DOHH2 (cell line): ENCODE measurements at regions not wholly inside any gene's neighbourhood (a gene's known extent, or its start where the extent isn't known, plus 50 kb on each side); places are given as distances from the start of the nearest gene placed in this dataset.

Experiments
- H3F3A ChIP-seq: fragments of 200-600 bp; sonication (generic), shearing (Covaris generic); 2 replicates; pipeline ENCODE4 v1.6.0; 2016; ENCODE audit warnings: antibody characterized with exemption, mild to moderate bottlenecking; ENCODE audit not compliant: control insufficient read depth, insufficient read depth
- H3K27ac ChIP-seq: fragments of 200-600 bp; sonication (generic); 2 replicates; pipeline ENCODE4 v1.5.1; 2014; ENCODE audit warnings: low read depth, mild to moderate bottlenecking, low read length, moderate library complexity
- H3K27me3 ChIP-seq: fragments of 200-600 bp; sonication (generic); 2 replicates; pipeline ENCODE4 v1.6.1; 2014; ENCODE audit warnings: mild to moderate bottlenecking, low read length, mixed read lengths; ENCODE audit not compliant: control insufficient read depth
- H3K36me3 ChIP-seq: fragments of 200-600 bp; sonication (generic); 2 replicates; pipeline ENCODE4 v1.6.1; 2014; ENCODE audit warnings: mild to moderate bottlenecking, low read length, moderate library complexity, mixed read lengths; ENCODE audit not compliant: control insufficient read depth
- H3K4me1 ChIP-seq: fragments of 200-600 bp; sonication (generic); 2 replicates; pipeline ENCODE4 v1.6.1; 2014; ENCODE audit warnings: mild to moderate bottlenecking, low read length, mixed read lengths; ENCODE audit not compliant: control insufficient read depth
- H3K4me2 ChIP-seq: fragments of 200-600 bp; sonication (generic); 2 replicates; pipeline ENCODE4 v1.6.0; 2014; ENCODE audit warnings: mild to moderate bottlenecking, low read length, moderate library complexity
- H3K4me3 ChIP-seq: fragments of 200-600 bp; sonication (generic); 2 replicates; pipeline ENCODE4 v1.5.1; 2014; ENCODE audit warnings: mild to moderate bottlenecking, low read length, mixed read lengths
- H3K79me2 ChIP-seq: fragments of 200-600 bp; sonication (generic); 2 replicates; pipeline ENCODE4 v1.6.1; 2014; ENCODE audit warnings: mild to moderate bottlenecking, low read length, mixed read lengths; ENCODE audit not compliant: control insufficient read depth
- H3K9me2 ChIP-seq: fragments of 200-600 bp; sonication (generic); replicated peaks from 2 replicates; pipeline ENCODE4 v1.6.1; 2014; ENCODE audit warnings: mild to moderate bottlenecking, low read length, mixed read lengths; ENCODE audit not compliant: control insufficient read depth
- H3K9me3 ChIP-seq: fragments of 200-600 bp; sonication (generic); 2 replicates; pipeline ENCODE4 v1.6.1; 2014; ENCODE audit warnings: antibody characterized with exemption, low read length, mixed read lengths; ENCODE audit not compliant: control insufficient read depth, insufficient read depth
- H4K20me1 ChIP-seq: fragments of 200-600 bp; sonication (generic); 2 replicates; pipeline ENCODE4 v1.6.0; 2014; ENCODE audit warnings: low read depth, mild to moderate bottlenecking, antibody characterized with exemption, low read length, moderate library complexity; ENCODE audit not compliant: control insufficient read depth, insufficient read depth
- EZH2phosphoT487 ChIP-seq: fragments of 200-600 bp; sonication (generic); IDR thresholded peaks from 2 replicates; pipeline ENCODE4 v1.6.1; 2017; ENCODE audit warnings: borderline replicate concordance, mild to moderate bottlenecking, antibody characterized with exemption, low read length, moderate library complexity, mixed read lengths
- TF ChIP-seq, protein P1 (sequence below): fragments of 200-600 bp; sonication (generic); IDR thresholded peaks from one replicate; pipeline ENCODE4 v1.5.1; 2014; ENCODE audit warnings: antibody characterized with exemption, mild to moderate bottlenecking, low read depth, low read length; ENCODE audit not compliant: poor library complexity, severe bottlenecking

DNA sequence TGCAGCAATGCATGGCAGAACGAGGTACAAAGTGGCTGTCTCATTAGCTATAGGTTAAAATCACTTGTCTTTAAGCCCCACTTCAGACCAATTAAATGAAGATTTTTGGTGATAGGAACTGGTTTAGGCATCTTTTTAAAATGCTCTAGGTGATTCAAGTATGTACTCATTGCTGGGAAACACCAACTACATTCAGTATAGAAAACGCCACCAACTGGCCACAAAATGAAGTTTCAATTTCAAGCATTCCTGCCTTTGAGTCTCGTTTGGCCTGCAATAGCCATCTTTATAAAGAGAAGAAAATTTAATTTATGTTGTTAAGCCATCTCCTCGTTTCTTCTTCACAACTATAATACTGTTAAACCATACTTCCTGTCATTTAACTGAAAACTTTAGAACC, 587.9 kb downstream of the GBE1 start:
- Histone ChIP-seq H3K4me2 (no peak overlapping the region), H3F3A (no peaks in the 10 kb centered on the region), H3K27me3 (no peaks in the 10 kb centered on the region), H3K9me2 (no peaks in the 10 kb centered on the region), H4K20me1 (no peaks in the 10 kb centered on the region), H3K79me2 (no peaks in the 10 kb centered on the region), H3K27ac (no peak overlapping the region), H3K4me3 (no peak overlapping the region), H3K36me3 (no peaks in the 10 kb centered on the region), H3K4me1 (no peaks in the 10 kb centered on the region), H3K9me3 (no peaks in the 10 kb centered on the region)
- TF ChIP-seq, protein P1, sequence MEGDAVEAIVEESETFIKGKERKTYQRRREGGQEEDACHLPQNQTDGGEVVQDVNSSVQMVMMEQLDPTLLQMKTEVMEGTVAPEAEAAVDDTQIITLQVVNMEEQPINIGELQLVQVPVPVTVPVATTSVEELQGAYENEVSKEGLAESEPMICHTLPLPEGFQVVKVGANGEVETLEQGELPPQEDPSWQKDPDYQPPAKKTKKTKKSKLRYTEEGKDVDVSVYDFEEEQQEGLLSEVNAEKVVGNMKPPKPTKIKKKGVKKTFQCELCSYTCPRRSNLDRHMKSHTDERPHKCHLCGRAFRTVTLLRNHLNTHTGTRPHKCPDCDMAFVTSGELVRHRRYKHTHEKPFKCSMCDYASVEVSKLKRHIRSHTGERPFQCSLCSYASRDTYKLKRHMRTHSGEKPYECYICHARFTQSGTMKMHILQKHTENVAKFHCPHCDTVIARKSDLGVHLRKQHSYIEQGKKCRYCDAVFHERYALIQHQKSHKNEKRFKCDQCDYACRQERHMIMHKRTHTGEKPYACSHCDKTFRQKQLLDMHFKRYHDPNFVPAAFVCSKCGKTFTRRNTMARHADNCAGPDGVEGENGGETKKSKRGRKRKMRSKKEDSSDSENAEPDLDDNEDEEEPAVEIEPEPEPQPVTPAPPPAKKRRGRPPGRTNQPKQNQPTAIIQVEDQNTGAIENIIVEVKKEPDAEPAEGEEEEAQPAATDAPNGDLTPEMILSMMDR = peak; percentile 46
- TF ChIP-seq EZH2phosphoT487 = no peak

DNA sequence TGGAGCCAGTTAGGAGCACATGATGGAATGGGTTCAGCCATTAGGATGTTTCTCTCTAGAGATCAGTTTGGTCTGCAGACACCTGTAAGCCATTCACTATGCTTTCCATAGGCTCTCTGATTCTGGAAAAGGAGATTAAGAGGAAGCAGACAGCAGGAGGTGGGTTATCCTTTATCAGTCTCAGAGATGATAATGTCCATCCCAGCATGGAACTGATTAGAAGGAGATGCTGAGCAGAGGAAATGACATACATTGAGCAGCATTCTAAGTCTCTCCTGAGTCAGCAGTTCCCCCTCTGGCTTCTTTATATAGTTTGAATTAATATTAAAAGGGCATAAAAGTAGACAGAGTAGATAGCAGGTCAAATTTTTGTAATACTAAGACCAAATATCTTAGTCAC, 591.1 kb downstream of the GBE1 start:
- H3K79me2 ChIP-seq = no peaks in the 10 kb centered on the region
- no peak overlapping the region for H3K4me2 ChIP-seq
- H3K9me3 ChIP-seq = no peaks in the 10 kb centered on the region
- no peaks in the 10 kb centered on the region for H3K27me3 ChIP-seq
- no peak overlapping the region for H3K27ac ChIP-seq
- TF ChIP-seq, protein P1 = no peak
- TF ChIP-seq EZH2phosphoT487 = no peak
- no peaks in the 10 kb centered on the region for H4K20me1 ChIP-seq
- no peaks in the 10 kb centered on the region for H3K36me3 ChIP-seq
- H3K9me2 ChIP-seq = no peaks in the 10 kb centered on the region
- no peaks in the 10 kb centered on the region for H3F3A ChIP-seq
- H3K4me1 ChIP-seq = no peaks in the 10 kb centered on the region
- no peak overlapping the region for H3K4me3 ChIP-seq

DNA sequence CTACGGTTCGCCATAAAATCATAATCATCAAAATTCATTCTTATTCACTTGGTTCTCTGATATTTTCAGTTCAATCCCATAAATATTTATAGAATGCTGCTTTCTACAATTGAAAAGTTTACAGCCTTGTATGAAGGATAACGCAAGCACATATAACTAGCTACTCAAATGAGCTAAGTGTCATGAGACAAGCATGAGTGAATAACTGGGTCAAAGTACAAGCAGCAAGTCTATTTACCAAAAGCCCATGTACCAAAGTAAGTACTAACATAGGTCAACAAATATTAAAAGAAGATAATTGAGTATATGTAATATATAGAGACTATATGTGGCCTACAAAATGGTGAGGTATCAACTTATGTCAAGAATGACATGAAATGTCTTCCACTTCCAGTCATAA, 596.6 kb downstream of the GBE1 start:
- Histone ChIP-seq H3K27ac (no peak overlapping the region), H3K4me3 (no peak overlapping the region), H4K20me1 (no peaks in the 10 kb centered on the region), H3K4me1 (no peaks in the 10 kb centered on the region), H3K27me3 (no peaks in the 10 kb centered on the region), H3K9me2 (no peaks in the 10 kb centered on the region), H3K9me3 (no peaks in the 10 kb centered on the region), H3K4me2 (no peak overlapping the region), H3K79me2 (no peaks in the 10 kb centered on the region), H3K36me3 (no peaks in the 10 kb centered on the region), H3F3A (no peaks in the 10 kb centered on the region)
- TF ChIP-seq EZH2phosphoT487 = no peak

DNA sequence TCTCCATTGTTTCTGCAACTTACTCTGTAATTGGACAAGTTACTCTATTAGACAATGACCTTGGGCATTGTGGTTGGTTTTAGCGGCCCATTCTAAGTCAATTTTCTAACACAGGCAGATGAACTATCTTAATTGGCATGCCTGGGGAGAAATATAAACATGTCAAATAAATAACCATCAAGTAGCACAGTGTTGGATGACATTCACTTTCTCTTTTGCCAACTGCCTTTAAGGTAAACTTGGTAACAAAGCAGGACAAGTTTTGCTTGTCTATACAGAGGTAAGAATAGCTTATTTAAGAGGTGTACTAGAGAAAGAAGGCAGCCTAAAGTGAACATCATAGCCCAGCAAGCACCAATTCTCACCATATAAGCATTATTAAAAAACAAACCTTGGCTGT, 599.6 kb downstream of the GBE1 start:
- Histone ChIP-seq H3K4me3 (no peak overlapping the region), H3K4me2 (no peak overlapping the region), H3K79me2 (no peaks in the 10 kb centered on the region), H3K9me3 (no peaks in the 10 kb centered on the region), H3K27ac (no peak overlapping the region), H4K20me1 (no peaks in the 10 kb centered on the region), H3K4me1 (no peaks in the 10 kb centered on the region), H3K36me3 (no peaks in the 10 kb centered on the region), H3K27me3 (no peaks in the 10 kb centered on the region), H3K9me2 (no peaks in the 10 kb centered on the region), H3F3A (no peaks in the 10 kb centered on the region)
- TF ChIP-seq EZH2phosphoT487 = no peak
- TF ChIP-seq, protein P1 = no peak
